GM19238 (cell line): ENCODE measurements at regions not wholly inside any gene's neighbourhood (a gene's known extent, or its start where the extent isn't known, plus 50 kb on each side); places are given as distances from the start of the nearest gene placed in this dataset.

Source experiments
- DNase-seq: peaks from one replicate; pipeline ENCODE4 v3.0.0; 2011; ENCODE audit warnings: low spot score; ENCODE audit not compliant: insufficient read length

- no peak for DNase-seq
Measured at GRCh38 chr6:159099961-159100360, 55.2 kb upstream of the TAGAP start.

GRCh38 chr6:159099276-159099675 is 54.5 kb upstream of the TAGAP start:
- DNase-seq = no peak

- DNase-seq = no peak
Measured at GRCh38 chr6:159098636-159099106, 53.9 kb upstream of the TAGAP start.

GRCh38 chr6:159097256-159097655 is 52.5 kb upstream of the TAGAP start:
- DNase-seq = no peak

GRCh38 chr6:159095616-159096015 is 50.8 kb upstream of the TAGAP start:
- DNase-seq = no peak

- DNase-seq = no peak
Measured at GRCh38 chr6:159094444-159095252, 49.9 kb upstream of the TAGAP start.
